Prostate gland (tissue), 2 donors: ENCODE measurements at regions not wholly inside any gene's neighbourhood (a gene's known extent, or its start where the extent isn't known, plus 50 kb on each side); places are given as distances from the start of the nearest gene placed in this dataset.

Experiments used
- POLR2A ChIP-seq: fragments of 450-650 bp; IDR thresholded peaks from one replicate; pipeline ENCODE4 v1.6.1; 2016; ENCODE audit warnings: antibody characterized with exemption, mild to moderate bottlenecking
- POLR2AphosphoS5 ChIP-seq: sonication (generic); formaldehyde crosslinking; IDR thresholded peaks from one replicate; pipeline ENCODE4 v1.6.1; 2017; ENCODE audit warnings: antibody characterized with exemption
- TF ChIP-seq, protein P1 (sequence below), 4 experiments: fragments of 200-600 bp in 2 of 4; fragments of 450-650 bp in 2 of 4; sonication (generic) in 2 of 4; IDR thresholded peaks; 1 replicate in 3 of 4; 2 replicates in 1 of 4; pipeline ENCODE4 v1.5.1; 2016 to 2019; ENCODE audit warnings: antibody characterized with exemption in 4 of 4, mild to moderate bottlenecking in 2 of 4, moderate library complexity in 2 of 4

DNA sequence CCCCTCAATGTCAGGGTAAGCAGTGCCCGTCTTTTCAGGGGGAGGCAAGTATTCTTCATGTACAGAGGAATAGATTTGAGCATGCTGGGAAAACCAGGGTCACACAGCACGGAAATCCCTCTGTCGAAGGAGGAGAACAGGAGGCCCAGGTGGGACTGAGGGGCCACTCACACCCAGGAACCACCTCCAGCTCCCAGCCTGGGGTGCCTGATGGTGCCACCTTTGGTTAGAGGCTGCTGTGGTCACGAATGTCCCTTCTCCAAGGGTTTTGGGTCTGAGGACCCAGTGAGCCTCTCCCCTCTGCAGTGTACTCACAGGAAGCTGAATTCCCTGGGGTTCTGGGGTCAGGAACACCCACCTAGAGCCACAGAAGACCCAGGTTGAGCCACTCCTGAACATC, 197.3 kb downstream of the ANKRD30B start:
- TF ChIP-seq, protein P1, sequence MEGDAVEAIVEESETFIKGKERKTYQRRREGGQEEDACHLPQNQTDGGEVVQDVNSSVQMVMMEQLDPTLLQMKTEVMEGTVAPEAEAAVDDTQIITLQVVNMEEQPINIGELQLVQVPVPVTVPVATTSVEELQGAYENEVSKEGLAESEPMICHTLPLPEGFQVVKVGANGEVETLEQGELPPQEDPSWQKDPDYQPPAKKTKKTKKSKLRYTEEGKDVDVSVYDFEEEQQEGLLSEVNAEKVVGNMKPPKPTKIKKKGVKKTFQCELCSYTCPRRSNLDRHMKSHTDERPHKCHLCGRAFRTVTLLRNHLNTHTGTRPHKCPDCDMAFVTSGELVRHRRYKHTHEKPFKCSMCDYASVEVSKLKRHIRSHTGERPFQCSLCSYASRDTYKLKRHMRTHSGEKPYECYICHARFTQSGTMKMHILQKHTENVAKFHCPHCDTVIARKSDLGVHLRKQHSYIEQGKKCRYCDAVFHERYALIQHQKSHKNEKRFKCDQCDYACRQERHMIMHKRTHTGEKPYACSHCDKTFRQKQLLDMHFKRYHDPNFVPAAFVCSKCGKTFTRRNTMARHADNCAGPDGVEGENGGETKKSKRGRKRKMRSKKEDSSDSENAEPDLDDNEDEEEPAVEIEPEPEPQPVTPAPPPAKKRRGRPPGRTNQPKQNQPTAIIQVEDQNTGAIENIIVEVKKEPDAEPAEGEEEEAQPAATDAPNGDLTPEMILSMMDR (IDR thresholded peaks at IDR 0.05), result no peak
- TF ChIP-seq POLR2A (no peak), POLR2AphosphoS5 (no peak)
